SU-DHL-6 (cell line): ENCODE measurements at regions not wholly inside any gene's neighbourhood (a gene's known extent, or its start where the extent isn't known, plus 50 kb on each side); places are given as distances from the start of the nearest gene placed in this dataset.

Experiments used
- EZH2phosphoT487 ChIP-seq: fragments of 200-600 bp; sonication (generic), shearing (Covaris generic); conservative IDR thresholded peaks from 2 replicates; pipeline ENCODE4 v1.6.1; 2018; ENCODE audit warnings: mild to moderate bottlenecking, antibody characterized with exemption, low read length, moderate library complexity, mixed read lengths
- TF ChIP-seq, protein P1 (sequence below): fragments of 200-600 bp; sonication (generic); IDR thresholded peaks from one replicate; pipeline ENCODE4 v1.5.1; 2017; ENCODE audit warnings: antibody characterized with exemption, mild to moderate bottlenecking, low read length, moderate library complexity; ENCODE audit not compliant: insufficient read depth, poor library complexity, severe bottlenecking

DNA sequence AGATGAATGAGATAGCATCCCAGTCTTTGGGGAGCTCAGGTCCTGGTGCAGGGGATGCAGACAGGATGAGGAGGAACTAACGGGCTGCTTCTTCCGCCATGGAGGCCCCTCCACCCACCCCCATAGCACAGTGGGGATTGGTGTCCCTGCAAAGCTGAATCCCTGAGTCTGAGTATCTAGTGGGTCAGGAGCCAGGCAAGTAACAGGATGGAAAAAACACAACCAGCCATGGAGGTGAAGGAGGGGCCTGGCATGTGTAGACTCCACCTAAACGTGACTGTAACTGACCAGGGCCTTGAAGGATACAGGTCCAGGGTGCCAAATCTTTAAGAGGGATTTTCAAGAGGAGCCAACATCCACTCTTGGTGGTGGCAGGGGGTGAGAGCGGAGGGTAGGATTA is 327.8 kb upstream of the MSX2 start:
- TF ChIP-seq, protein P1, sequence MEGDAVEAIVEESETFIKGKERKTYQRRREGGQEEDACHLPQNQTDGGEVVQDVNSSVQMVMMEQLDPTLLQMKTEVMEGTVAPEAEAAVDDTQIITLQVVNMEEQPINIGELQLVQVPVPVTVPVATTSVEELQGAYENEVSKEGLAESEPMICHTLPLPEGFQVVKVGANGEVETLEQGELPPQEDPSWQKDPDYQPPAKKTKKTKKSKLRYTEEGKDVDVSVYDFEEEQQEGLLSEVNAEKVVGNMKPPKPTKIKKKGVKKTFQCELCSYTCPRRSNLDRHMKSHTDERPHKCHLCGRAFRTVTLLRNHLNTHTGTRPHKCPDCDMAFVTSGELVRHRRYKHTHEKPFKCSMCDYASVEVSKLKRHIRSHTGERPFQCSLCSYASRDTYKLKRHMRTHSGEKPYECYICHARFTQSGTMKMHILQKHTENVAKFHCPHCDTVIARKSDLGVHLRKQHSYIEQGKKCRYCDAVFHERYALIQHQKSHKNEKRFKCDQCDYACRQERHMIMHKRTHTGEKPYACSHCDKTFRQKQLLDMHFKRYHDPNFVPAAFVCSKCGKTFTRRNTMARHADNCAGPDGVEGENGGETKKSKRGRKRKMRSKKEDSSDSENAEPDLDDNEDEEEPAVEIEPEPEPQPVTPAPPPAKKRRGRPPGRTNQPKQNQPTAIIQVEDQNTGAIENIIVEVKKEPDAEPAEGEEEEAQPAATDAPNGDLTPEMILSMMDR, result no peak
- TF ChIP-seq EZH2phosphoT487, result no peak
